ENCODE measurements at regions not wholly inside any gene's neighbourhood (a gene's known extent, or its start where the extent isn't known, plus 50 kb on each side); places are given as distances from the start of the nearest gene placed in this dataset.

DNA sequence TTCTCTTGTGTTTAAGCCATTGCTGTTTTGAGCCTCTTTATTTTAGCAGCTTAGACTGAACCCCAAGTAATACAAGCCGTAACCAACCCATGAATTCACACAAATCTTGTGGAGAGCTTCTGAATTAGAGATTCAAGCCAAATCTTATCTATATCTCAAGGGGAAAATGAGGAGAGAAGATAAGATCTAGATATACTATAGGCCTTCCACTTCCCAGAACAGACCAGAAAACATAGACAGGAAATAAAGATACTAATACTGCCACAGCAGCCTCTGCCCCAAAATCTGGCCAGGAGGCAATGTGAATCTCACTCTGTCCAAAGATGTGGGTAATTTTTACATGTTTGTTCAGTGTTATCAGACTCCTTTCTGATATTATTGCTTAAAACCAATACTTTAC lies 307.2 kb downstream of the PTEN start:
- TF ChIP-seq FOXM1 (IDR thresholded peaks at IDR 0.05; ENCODE audit: borderline replicate concordance, low read depth): no peak
- TF ChIP-seq, protein P1, sequence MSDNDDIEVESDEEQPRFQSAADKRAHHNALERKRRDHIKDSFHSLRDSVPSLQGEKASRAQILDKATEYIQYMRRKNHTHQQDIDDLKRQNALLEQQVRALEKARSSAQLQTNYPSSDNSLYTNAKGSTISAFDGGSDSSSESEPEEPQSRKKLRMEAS (IDR thresholded peaks at IDR 0.05): no peak
- TF ChIP-seq RAD21 (IDR thresholded peaks at IDR 0.05; ENCODE audit: low read depth): no peak
- TF ChIP-seq, protein P2, sequence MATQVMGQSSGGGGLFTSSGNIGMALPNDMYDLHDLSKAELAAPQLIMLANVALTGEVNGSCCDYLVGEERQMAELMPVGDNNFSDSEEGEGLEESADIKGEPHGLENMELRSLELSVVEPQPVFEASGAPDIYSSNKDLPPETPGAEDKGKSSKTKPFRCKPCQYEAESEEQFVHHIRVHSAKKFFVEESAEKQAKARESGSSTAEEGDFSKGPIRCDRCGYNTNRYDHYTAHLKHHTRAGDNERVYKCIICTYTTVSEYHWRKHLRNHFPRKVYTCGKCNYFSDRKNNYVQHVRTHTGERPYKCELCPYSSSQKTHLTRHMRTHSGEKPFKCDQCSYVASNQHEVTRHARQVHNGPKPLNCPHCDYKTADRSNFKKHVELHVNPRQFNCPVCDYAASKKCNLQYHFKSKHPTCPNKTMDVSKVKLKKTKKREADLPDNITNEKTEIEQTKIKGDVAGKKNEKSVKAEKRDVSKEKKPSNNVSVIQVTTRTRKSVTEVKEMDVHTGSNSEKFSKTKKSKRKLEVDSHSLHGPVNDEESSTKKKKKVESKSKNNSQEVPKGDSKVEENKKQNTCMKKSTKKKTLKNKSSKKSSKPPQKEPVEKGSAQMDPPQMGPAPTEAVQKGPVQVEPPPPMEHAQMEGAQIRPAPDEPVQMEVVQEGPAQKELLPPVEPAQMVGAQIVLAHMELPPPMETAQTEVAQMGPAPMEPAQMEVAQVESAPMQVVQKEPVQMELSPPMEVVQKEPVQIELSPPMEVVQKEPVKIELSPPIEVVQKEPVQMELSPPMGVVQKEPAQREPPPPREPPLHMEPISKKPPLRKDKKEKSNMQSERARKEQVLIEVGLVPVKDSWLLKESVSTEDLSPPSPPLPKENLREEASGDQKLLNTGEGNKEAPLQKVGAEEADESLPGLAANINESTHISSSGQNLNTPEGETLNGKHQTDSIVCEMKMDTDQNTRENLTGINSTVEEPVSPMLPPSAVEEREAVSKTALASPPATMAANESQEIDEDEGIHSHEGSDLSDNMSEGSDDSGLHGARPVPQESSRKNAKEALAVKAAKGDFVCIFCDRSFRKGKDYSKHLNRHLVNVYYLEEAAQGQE (IDR thresholded peaks at IDR 0.05; ENCODE audit: low read depth): no peak
- TF ChIP-seq TCF12 (IDR thresholded peaks at IDR 0.05; ENCODE audit: low read depth): no peak
- no peak for TF ChIP-seq YY1 (IDR thresholded peaks at IDR 0.05; ENCODE audit: low read depth)
- no peak for TF ChIP-seq EP300 (IDR thresholded peaks at IDR 0.05; ENCODE audit: borderline replicate concordance)
- TF ChIP-seq ZBTB7A (IDR thresholded peaks at IDR 0.05; ENCODE audit: low read depth): no peak
- TF ChIP-seq TEAD4 (IDR thresholded peaks at IDR 0.05): no peak
- no peak for TF ChIP-seq NFIC (IDR thresholded peaks at IDR 0.05)
- TF ChIP-seq CREB1 (IDR thresholded peaks at IDR 0.05; ENCODE audit: low read depth): no peak
- no peak for TF ChIP-seq TAF1 (IDR thresholded peaks at IDR 0.05; ENCODE audit: low read depth)
- no peak for TF ChIP-seq CEBPB (IDR thresholded peaks at IDR 0.05)
- TF ChIP-seq EGR1 (IDR thresholded peaks at IDR 0.05): no peak
- TF ChIP-seq, protein P3, sequence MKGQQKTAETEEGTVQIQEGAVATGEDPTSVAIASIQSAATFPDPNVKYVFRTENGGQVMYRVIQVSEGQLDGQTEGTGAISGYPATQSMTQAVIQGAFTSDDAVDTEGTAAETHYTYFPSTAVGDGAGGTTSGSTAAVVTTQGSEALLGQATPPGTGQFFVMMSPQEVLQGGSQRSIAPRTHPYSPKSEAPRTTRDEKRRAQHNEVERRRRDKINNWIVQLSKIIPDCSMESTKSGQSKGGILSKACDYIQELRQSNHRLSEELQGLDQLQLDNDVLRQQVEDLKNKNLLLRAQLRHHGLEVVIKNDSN (IDR thresholded peaks at IDR 0.05): no peak

DNA sequence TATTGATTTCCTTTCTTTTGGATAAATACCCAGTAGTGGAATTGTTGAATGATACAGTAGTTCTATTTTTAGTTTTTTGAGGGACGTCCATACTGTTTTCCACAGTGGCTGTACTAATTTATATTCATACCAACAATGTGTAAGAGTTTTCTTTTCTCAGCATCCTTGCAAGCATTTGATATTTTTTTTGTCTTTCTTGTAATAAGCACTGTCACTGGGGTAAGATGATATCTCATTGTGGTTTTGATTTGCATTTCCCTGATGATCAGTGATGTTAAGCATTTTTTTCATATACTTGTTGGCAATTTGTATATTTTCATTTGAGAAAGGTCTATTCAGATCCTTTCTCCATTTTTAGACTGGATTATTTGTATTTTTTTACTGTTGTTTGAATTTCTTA lies 308.7 kb downstream of the PTEN start:
- TF ChIP-seq, protein P3 (IDR thresholded peaks at IDR 0.05): no peak
- TF ChIP-seq CREB1 (IDR thresholded peaks at IDR 0.05; ENCODE audit: low read depth): no peak

DNA sequence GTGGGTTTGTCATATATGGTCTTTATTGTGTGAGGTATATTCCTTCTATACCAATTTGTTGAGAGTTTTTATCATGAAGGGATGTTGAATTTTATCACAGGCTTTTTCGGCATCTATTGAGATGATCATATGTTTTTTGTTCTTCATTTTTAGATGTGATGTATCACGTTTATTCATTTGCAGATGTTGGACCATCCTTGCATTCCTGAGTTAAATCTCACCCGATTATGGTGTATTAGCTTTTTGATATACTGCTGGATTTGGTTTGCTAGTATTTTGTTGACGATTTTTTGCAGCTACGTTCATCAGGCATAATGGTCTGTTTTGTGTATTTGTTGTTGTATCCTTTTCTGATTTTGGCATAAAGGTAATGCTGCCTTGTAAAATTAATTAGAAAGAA lies 311.0 kb downstream of the PTEN start:
- TF ChIP-seq ZBTB7A (IDR thresholded peaks at IDR 0.05; ENCODE audit: low read depth) (no peak), EP300 (IDR thresholded peaks at IDR 0.05; ENCODE audit: borderline replicate concordance) (no peak), NFIC (IDR thresholded peaks at IDR 0.05) (no peak)

DNA sequence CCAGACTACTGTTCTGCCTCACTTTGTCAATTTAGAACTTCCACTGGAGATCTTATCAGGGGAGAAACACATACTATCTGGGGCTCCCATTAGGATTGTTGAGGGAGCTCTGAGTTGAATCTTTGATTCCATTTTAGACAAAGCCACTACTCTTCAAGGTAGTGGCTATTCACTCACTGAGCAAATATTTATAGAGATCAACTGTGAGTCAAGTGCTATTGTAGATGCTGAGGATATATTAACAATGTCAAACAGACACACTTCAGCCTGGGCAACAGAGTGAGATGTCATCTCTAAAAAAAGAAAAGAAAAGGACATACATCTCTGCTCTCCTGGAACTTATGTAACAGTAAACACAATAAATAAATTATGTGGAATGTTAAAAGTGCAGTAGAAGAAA lies 315.3 kb downstream of the PTEN start:
- TF ChIP-seq RAD21 (IDR thresholded peaks at IDR 0.05; ENCODE audit: low read depth) (no peak), NFIC (IDR thresholded peaks at IDR 0.05) (no peak), EP300 (IDR thresholded peaks at IDR 0.05; ENCODE audit: borderline replicate concordance) (no peak), FOXM1 (IDR thresholded peaks at IDR 0.05; ENCODE audit: borderline replicate concordance, low read depth) (no peak), YY1 (IDR thresholded peaks at IDR 0.05; ENCODE audit: low read depth) (no peak), CREB1 (IDR thresholded peaks at IDR 0.05; ENCODE audit: low read depth) (no peak), ZBTB7A (IDR thresholded peaks at IDR 0.05; ENCODE audit: low read depth) (no peak)
- TF ChIP-seq, protein P2 (IDR thresholded peaks at IDR 0.05; ENCODE audit: low read depth): no peak
- TF ChIP-seq, protein P3 (IDR thresholded peaks at IDR 0.05): no peak
- TF ChIP-seq, protein P1 (IDR thresholded peaks at IDR 0.05): no peak

DNA sequence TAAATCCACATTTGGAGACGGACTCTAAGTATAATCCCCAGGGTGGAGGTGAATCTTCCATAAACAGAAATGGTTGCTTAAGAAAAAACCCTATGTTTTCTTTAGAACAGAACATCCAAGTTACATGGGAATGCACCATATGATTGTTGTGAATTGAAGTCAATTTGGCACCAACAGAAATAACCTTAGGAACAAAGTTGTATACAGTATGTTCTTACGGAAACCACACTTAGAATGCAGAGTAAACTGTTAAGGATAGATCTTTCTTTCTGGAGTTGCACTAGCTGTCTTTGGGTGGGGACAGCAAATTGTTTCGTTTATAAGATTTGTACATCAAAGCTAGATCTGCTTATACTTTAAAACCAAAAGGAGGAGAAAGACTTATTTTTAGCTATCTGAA lies 316.4 kb downstream of the PTEN start:
- TF ChIP-seq TAF1 (IDR thresholded peaks at IDR 0.05; ENCODE audit: low read depth) (no peak), RAD21 (IDR thresholded peaks at IDR 0.05; ENCODE audit: low read depth) (no peak), TEAD4 (IDR thresholded peaks at IDR 0.05) (no peak), ZBTB7A (IDR thresholded peaks at IDR 0.05; ENCODE audit: low read depth) (no peak), CEBPB (IDR thresholded peaks at IDR 0.05) (no peak), FOXM1 (IDR thresholded peaks at IDR 0.05; ENCODE audit: borderline replicate concordance, low read depth) (no peak), EGR1 (IDR thresholded peaks at IDR 0.05) (no peak), YY1 (IDR thresholded peaks at IDR 0.05; ENCODE audit: low read depth) (no peak), TCF12 (IDR thresholded peaks at IDR 0.05; ENCODE audit: low read depth) (no peak), NFIC (IDR thresholded peaks at IDR 0.05) (no peak), CREB1 (IDR thresholded peaks at IDR 0.05; ENCODE audit: low read depth) (no peak), EP300 (IDR thresholded peaks at IDR 0.05; ENCODE audit: borderline replicate concordance) (no peak)
- TF ChIP-seq, protein P3 (IDR thresholded peaks at IDR 0.05): no peak
- TF ChIP-seq, protein P2 (IDR thresholded peaks at IDR 0.05; ENCODE audit: low read depth): no peak
- TF ChIP-seq, protein P1 (IDR thresholded peaks at IDR 0.05): no peak

All from Ishikawa (cell line).